Astrocyte of the cerebellum (primary cell): ENCODE measurements at regions not wholly inside any gene's neighbourhood (a gene's known extent, or its start where the extent isn't known, plus 50 kb on each side); places are given as distances from the start of the nearest gene placed in this dataset.

ENCODE experiments used
- DNase-seq: peaks from one replicate; pipeline ENCODE4 v3.0.0-alpha.2; 2011; ENCODE audit warnings: low read depth
- H3K4me3 ChIP-seq: 2 replicates; pipeline ENCODE4 v1.5.1; 2011; ENCODE audit warnings: mild to moderate bottlenecking, low read depth, low read length, moderate library complexity
- CTCF ChIP-seq: IDR thresholded peaks from 2 replicates; pipeline ENCODE4 v1.5.1; 2012; ENCODE audit warnings: low read length, low read depth, moderate library complexity, mild to moderate bottlenecking; ENCODE audit errors: missing control alignments
- in situ Hi-C: cut with HindIII; loops from 2 replicates; pipeline ENCODE4 v1.10.0; 2017; ENCODE audit warnings: low sequenced_read_pairs

GRCh38 chr3:66610562-66610909, 109.7 kb upstream of the LRIG1 start:
- in situ Hi-C loops = no loop called here
- no peak for TF ChIP-seq CTCF

GRCh38 chr3:66615643-66616301, 115.0 kb upstream of the LRIG1 start:
- TF ChIP-seq CTCF = no peak

More at GRCh38 chr3:66610562-66610909, 109.7 kb upstream of the LRIG1 start:
- no peak overlapping the region for H3K4me3 ChIP-seq
- no peak for DNase-seq

GRCh38 chr3:66617351-66617750, 116.5 kb upstream of the LRIG1 start:
- no peak overlapping the region for H3K4me3 ChIP-seq
- DNase-seq = no peak
- TF ChIP-seq CTCF = no peak
- in situ Hi-C loops = loop anchor here (5.0 kb wide), 1 partner anchor 45 kb away; no protein-coding TSS in a partner anchor

More at GRCh38 chr3:66615643-66616301, 115.0 kb upstream of the LRIG1 start:
- DNase-seq = no peak
- no peak overlapping the region for H3K4me3 ChIP-seq
- in situ Hi-C loops = loop anchor here (5.0 kb wide), 1 partner anchor 47 kb away; no protein-coding TSS in a partner anchor

- TF ChIP-seq CTCF = no peak
- in situ Hi-C loops = loop anchor here (5.0 kb wide), 1 partner anchor 44 kb away; no protein-coding TSS in a partner anchor
- no peak overlapping the region for H3K4me3 ChIP-seq
- DNase-seq = peak; percentile 39
Measured at GRCh38 chr3:66618066-66618465, 117.2 kb upstream of the LRIG1 start.

GRCh38 chr3:66620296-66620695, 119.5 kb upstream of the LRIG1 start:
- TF ChIP-seq CTCF = no peak

GRCh38 chr3:66622756-66623457, 122.1 kb upstream of the LRIG1 start:
- DNase-seq = no peak
- in situ Hi-C loops = no loop called here

More at GRCh38 chr3:66620296-66620695, 119.5 kb upstream of the LRIG1 start:
- in situ Hi-C loops = no loop called here
- DNase-seq = no peak
- no peak overlapping the region for H3K4me3 ChIP-seq

More at GRCh38 chr3:66622756-66623457, 122.1 kb upstream of the LRIG1 start:
- TF ChIP-seq CTCF = no peak
- no peak overlapping the region for H3K4me3 ChIP-seq
